Naive thymus-derived CD4-positive, alpha-beta T cell (primary cell): ENCODE measurements at regions not wholly inside any gene's neighbourhood (a gene's known extent, or its start where the extent isn't known, plus 50 kb on each side); places are given as distances from the start of the nearest gene placed in this dataset.

Experiments used
- ATAC-seq: fragments of 150-1000 bp; cut with Tn5 transposase; 2 replicates; pipeline ENCODE4 v1.10.0; 2021; ENCODE audit warnings: mild to moderate bottlenecking, moderate library complexity
- CTCF ChIA-PET: fragments of 350-600 bp; sonication (Branson Sonifier 250); formaldehyde crosslinking; loops from one replicate; lab custom pipeline; 2021; ENCODE audit warnings: antibody characterized with exemption; lab: Charles Lee
- POLR2A ChIA-PET: fragments of 350-600 bp; sonication (Branson Sonifier 250); formaldehyde crosslinking; loops from one replicate; lab custom pipeline; 2021; ENCODE audit warnings: antibody characterized with exemption, inconsistent platforms; lab: Charles Lee
- DNase-seq, 9 donors: peaks; one replicate each; pipeline versions ENCODE4 v3.0.0 to v3.0.0-alpha.2; 2020 to 2022; ENCODE audit warnings: mixed read lengths in 1 of 9
- H3K27ac ChIP-seq: one replicate; pipeline ENCODE4 v1.7.0; 2013; ENCODE audit warnings: mild to moderate bottlenecking, low read depth, low read length, moderate library complexity
- H3K27me3 ChIP-seq, 2 donors: one replicate each; pipeline ENCODE4 v1.7.0; 2013; ENCODE audit warnings: low read length in 2 of 2, mild to moderate bottlenecking in 2 of 2, moderate library complexity in 2 of 2; ENCODE audit not compliant: control insufficient read depth in 2 of 2, insufficient read depth in 2 of 2
- H3K36me3 ChIP-seq, 3 experiments: 1 replicate in 2 of 3; 2 replicates in 1 of 3; pipeline ENCODE4 v1.7.0; 2013; ENCODE audit warnings: low read length in 3 of 3, mild to moderate bottlenecking in 3 of 3, moderate library complexity in 1 of 3; ENCODE audit not compliant: insufficient read depth in 3 of 3, control insufficient read depth in 2 of 3
- H3K4me1 ChIP-seq, 2 donors: one replicate each; pipeline ENCODE4 v1.7.0; 2013; ENCODE audit warnings: low read length in 2 of 2, mild to moderate bottlenecking in 2 of 2, moderate library complexity in 1 of 2; ENCODE audit not compliant: control insufficient read depth in 2 of 2, insufficient read depth in 2 of 2
- H3K4me3 ChIP-seq: 2 replicates; pipeline ENCODE4 v1.7.0; 2013; ENCODE audit warnings: mild to moderate bottlenecking, low read length
- H3K9me3 ChIP-seq, 3 experiments: 1 replicate in 2 of 3; 2 replicates in 1 of 3; pipeline ENCODE4 v1.7.0; 2013; ENCODE audit warnings: low read length in 3 of 3; ENCODE audit not compliant: control insufficient read depth in 2 of 3
- H3K27ac Mint-ChIP-seq, 9 donors: one replicate each; pipeline ENCODE4 v1.8.0; 2020 to 2022; ENCODE audit warnings: mixed read lengths in 9 of 9, mild to moderate bottlenecking in 8 of 9, moderate library complexity in 5 of 9, inconsistent platforms in 2 of 9
- H3K27me3 Mint-ChIP-seq, 5 donors: one replicate each; pipeline ENCODE4 v1.8.0; 2021 to 2022; ENCODE audit warnings: mixed read lengths in 5 of 5, mild to moderate bottlenecking in 1 of 5
- H3K36me3 Mint-ChIP-seq, 5 donors: one replicate each; pipeline ENCODE4 v1.8.0; 2020 to 2022; ENCODE audit warnings: mixed read lengths in 5 of 5, mild to moderate bottlenecking in 3 of 5, inconsistent platforms in 1 of 5
- H3K4me1 Mint-ChIP-seq, 7 donors: one replicate each; pipeline ENCODE4 v1.8.0; 2020 to 2022; ENCODE audit warnings: mixed read lengths in 7 of 7, mild to moderate bottlenecking in 3 of 7, inconsistent platforms in 1 of 7
- H3K4me3 Mint-ChIP-seq, 10 donors: one replicate each; pipeline ENCODE4 v1.8.0; 2020 to 2022; ENCODE audit warnings: mild to moderate bottlenecking in 10 of 10, mixed read lengths in 10 of 10, moderate library complexity in 6 of 10, inconsistent platforms in 2 of 10
- H3K9me3 Mint-ChIP-seq, 11 donors: one replicate each; pipeline ENCODE4 v1.8.0; 2020 to 2022; ENCODE audit warnings: mixed read lengths in 11 of 11, mild to moderate bottlenecking in 4 of 11, inconsistent platforms in 1 of 11, moderate library complexity in 1 of 11
- intact Hi-C, 2 donors: fragments of 100-400 bp; cut with micrococcal nuclease; formaldehyde crosslinking; loops; one replicate each; pipeline ENCODE4 v1.15.1; 2023

- Histone ChIP-seq H3K4me1 (no peaks in the 10 kb centered on the region), H3K4me3 (no peak overlapping the region), H3K27me3 (no peaks in the 10 kb centered on the region), H3K9me3 (no peaks in the 10 kb centered on the region), H3K27ac (no peak overlapping the region), H3K36me3 (no peaks in the 10 kb centered on the region)
- peaks cover 0 to 17% (median 12%) of the 10 kb centered on the region in 5 donors for H3K27me3 Mint-ChIP-seq
- intact Hi-C loops: no loop called here
- H3K36me3 Mint-ChIP-seq: no peaks in the 10 kb centered on the region
- CTCF ChIA-PET: no interaction called here
- H3K27ac Mint-ChIP-seq: no peak overlapping the region
- no peak overlapping the region for H3K4me3 Mint-ChIP-seq
- no peak for ATAC-seq
- POLR2A ChIA-PET: no interaction called here
- H3K9me3 Mint-ChIP-seq: peaks cover 0 to 7% (median 0%) of the 10 kb centered on the region in 11 donors
- no peak for DNase-seq
- peaks cover 0 to 2% (median 0%) of the 10 kb centered on the region in 7 donors for H3K4me1 Mint-ChIP-seq
These were observed 180.8 kb upstream of the CHD6 start for GRCh38 chr20:41798930-41799502.

GRCh38 chr20:41786158-41786557 lies 168.0 kb upstream of the CHD6 start:
- DNase-seq: no peak
- peaks cover 0 to 3% (median 0%) of the 10 kb centered on the region in 5 donors for H3K36me3 Mint-ChIP-seq
- Histone ChIP-seq H3K27ac (no peak overlapping the region), H3K36me3 (no peaks in the 10 kb centered on the region), H3K4me3 (no peak overlapping the region), H3K4me1 (no peaks in the 10 kb centered on the region), H3K27me3 (no peaks in the 10 kb centered on the region), H3K9me3 (no peaks in the 10 kb centered on the region)
- ATAC-seq: no peak
- H3K4me3 Mint-ChIP-seq: no peak overlapping the region
- ChIA-PET POLR2A (no interaction called here), CTCF (no interaction called here)
- intact Hi-C loops: no loop called here
- H3K27ac Mint-ChIP-seq: no peak overlapping the region
- peaks cover 0 to 12% (median 3%) of the 10 kb centered on the region in 11 donors for H3K9me3 Mint-ChIP-seq
- peaks cover 0 to 27% (median 10%) of the 10 kb centered on the region in 5 donors for H3K27me3 Mint-ChIP-seq
- H3K4me1 Mint-ChIP-seq: no peaks in the 10 kb centered on the region

GRCh38 chr20:41784209-41784958 lies 166.2 kb upstream of the CHD6 start:
- intact Hi-C loops: no loop called here
- H3K9me3 ChIP-seq: no peaks in the 10 kb centered on the region
- no peaks in the 10 kb centered on the region for H3K27me3 ChIP-seq
- no peak overlapping the region for H3K27ac Mint-ChIP-seq
- no peak overlapping the region for H3K4me3 Mint-ChIP-seq
- peaks cover 0 to 38% (median 16%) of the 10 kb centered on the region in 5 donors for H3K27me3 Mint-ChIP-seq
- no peak for DNase-seq
- ATAC-seq: no peak
- peaks cover 0 to 12% (median 3%) of the 10 kb centered on the region in 11 donors for H3K9me3 Mint-ChIP-seq
- peaks cover 0 to 2% (median 0%) of the 10 kb centered on the region in 7 donors for H3K4me1 Mint-ChIP-seq
- POLR2A ChIA-PET: no interaction called here
- H3K27ac ChIP-seq: no peak overlapping the region
- H3K4me1 ChIP-seq: no peaks in the 10 kb centered on the region
- no peaks in the 10 kb centered on the region for H3K36me3 ChIP-seq
- no peak overlapping the region for H3K4me3 ChIP-seq
- CTCF ChIA-PET: no interaction called here
- no peaks in the 10 kb centered on the region for H3K36me3 Mint-ChIP-seq

- Mint-ChIP-seq H3K4me1 (peaks cover 0 to 2% (median 0%) of the 10 kb centered on the region in 7 donors), H3K9me3 (peaks cover 0 to 12% (median 2%) of the 10 kb centered on the region in 11 donors), H3K4me3 (no peak overlapping the region), H3K36me3 (no peaks in the 10 kb centered on the region), H3K27me3 (peaks cover 0 to 38% (median 20%) of the 10 kb centered on the region in 5 donors), H3K27ac (no peak overlapping the region)
- H3K4me1 ChIP-seq: no peaks in the 10 kb centered on the region
- ATAC-seq: no peak
- H3K27me3 ChIP-seq: no peaks in the 10 kb centered on the region
- no peak overlapping the region for H3K4me3 ChIP-seq
- intact Hi-C loops: no loop called here
- ChIA-PET POLR2A (no interaction called here), CTCF (no interaction called here)
- H3K27ac ChIP-seq: no peak overlapping the region
- H3K36me3 ChIP-seq: no peaks in the 10 kb centered on the region
- no peak for DNase-seq
- no peaks in the 10 kb centered on the region for H3K9me3 ChIP-seq
These were observed 165.4 kb upstream of the CHD6 start for GRCh38 chr20:41783423-41784208.

GRCh38 chr20:41782730-41783406 lies 164.7 kb upstream of the CHD6 start:
- Histone ChIP-seq H3K36me3 (no peaks in the 10 kb centered on the region), H3K27ac (no peak overlapping the region), H3K4me3 (no peak overlapping the region), H3K9me3 (no peaks in the 10 kb centered on the region), H3K4me1 (no peaks in the 10 kb centered on the region), H3K27me3 (no peaks in the 10 kb centered on the region)
- Mint-ChIP-seq H3K4me1 (peaks cover 0 to 2% (median 0%) of the 10 kb centered on the region in 7 donors), H3K27me3 (peaks cover 0 to 36% (median 22%) of the 10 kb centered on the region in 5 donors), H3K36me3 (no peaks in the 10 kb centered on the region), H3K27ac (no peak overlapping the region), H3K4me3 (no peak overlapping the region), H3K9me3 (peaks cover 0 to 12% (median 1%) of the 10 kb centered on the region in 11 donors)
- DNase-seq: no peak
- intact Hi-C loops: no loop called here
- POLR2A ChIA-PET: no interaction called here
- no peak for ATAC-seq
- CTCF ChIA-PET: no interaction called here

- ChIA-PET CTCF (no interaction called here), POLR2A (no interaction called here)
- DNase-seq (no peak), ATAC-seq (no peak)
- Mint-ChIP-seq H3K27me3 (peaks cover 0 to 41% (median 22%) of the 10 kb centered on the region in 5 donors), H3K36me3 (no peaks in the 10 kb centered on the region), H3K27ac (no peak overlapping the region), H3K4me3 (no peak overlapping the region), H3K4me1 (peaks cover 0 to 2% (median 0%) of the 10 kb centered on the region in 7 donors), H3K9me3 (peaks cover 0 to 12% (median 1%) of the 10 kb centered on the region in 11 donors)
- Histone ChIP-seq H3K27ac (no peak overlapping the region), H3K9me3 (no peaks in the 10 kb centered on the region), H3K4me1 (no peaks in the 10 kb centered on the region), H3K4me3 (no peak overlapping the region), H3K36me3 (no peaks in the 10 kb centered on the region), H3K27me3 (no peaks in the 10 kb centered on the region)
- intact Hi-C loops: no loop called here
These were observed 164.1 kb upstream of the CHD6 start for GRCh38 chr20:41782255-41782654.
